Activated CD8-positive, alpha-beta memory T cell treated with anti-CD3 and anti-CD28 coated beads, Interleukin-2, amount 10 ng/mL, durations not matched to agents 7 days and 5 days (primary cell): ENCODE measurements at regions not wholly inside any gene's neighbourhood (a gene's known extent, or its start where the extent isn't known, plus 50 kb on each side); places are given as distances from the start of the nearest gene placed in this dataset.

ENCODE experiments used
- ATAC-seq: fragments of 150-1000 bp; cut with Tn5 transposase; one replicate; pipeline ENCODE4 v1.10.0; 2021; ENCODE audit warnings: moderate library complexity
- CTCF ChIA-PET: fragments of 350-600 bp; sonication (Branson Sonifier 250); formaldehyde crosslinking; loops from one replicate; lab custom pipeline; 2021; ENCODE audit warnings: antibody characterized with exemption; lab: Charles Lee
- DNase-seq: peaks from one replicate; pipeline ENCODE4 v3.0.0-alpha.2; 2020
- H3K27ac Mint-ChIP-seq: one replicate; pipeline ENCODE4 v1.8.0; 2021; ENCODE audit warnings: mild to moderate bottlenecking, mixed read lengths
- H3K27me3 Mint-ChIP-seq: one replicate; pipeline ENCODE4 v1.8.0; 2021; ENCODE audit warnings: mixed read lengths
- H3K36me3 Mint-ChIP-seq: one replicate; pipeline ENCODE4 v1.8.0; 2021; ENCODE audit warnings: mild to moderate bottlenecking, mixed read lengths
- H3K4me1 Mint-ChIP-seq: one replicate; pipeline ENCODE4 v1.8.0; 2021; ENCODE audit warnings: mixed read lengths
- H3K4me3 Mint-ChIP-seq: one replicate; pipeline ENCODE4 v1.8.0; 2021; ENCODE audit warnings: mild to moderate bottlenecking, moderate library complexity, mixed read lengths
- H3K9me3 Mint-ChIP-seq: one replicate; pipeline ENCODE4 v1.8.0; 2022; ENCODE audit warnings: low read depth, mixed read lengths

DNA sequence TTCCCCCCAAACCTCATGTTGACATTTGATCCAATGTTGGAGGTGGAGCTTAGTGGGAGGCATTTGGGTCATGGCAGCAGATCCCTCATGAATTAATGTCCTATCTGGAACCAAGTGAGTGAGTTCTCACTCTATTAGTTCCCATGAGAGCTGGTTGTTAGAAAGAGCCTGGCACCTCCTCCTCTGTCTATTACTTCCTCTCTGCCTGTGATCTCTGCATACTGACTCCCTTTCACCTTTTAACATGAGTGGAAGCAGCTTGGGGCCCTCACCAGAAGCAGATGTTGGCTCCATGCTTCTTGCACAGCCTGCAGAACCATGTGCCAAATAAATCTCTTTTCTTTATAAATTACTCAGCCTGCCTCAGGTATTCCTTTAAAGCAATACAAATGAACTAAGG is 127.3 kb upstream of the RALGAPA2 start:
- Mint-ChIP-seq H3K4me3 (no peak overlapping the region), H3K4me1 (peaks cover 4% of the 10 kb centered on the region), H3K9me3 (no peaks in the 10 kb centered on the region), H3K36me3 (no peaks in the 10 kb centered on the region), H3K27ac (no peak overlapping the region), H3K27me3 (peaks cover 16% of the 10 kb centered on the region)
- ATAC-seq (no peak), DNase-seq (no peak)
- CTCF ChIA-PET: interaction anchor here (1.0 to 4.8 kb wide), 3 partner anchors 14 to 20 kb away, joined by 4 to 19 read pairs (median 5); no protein-coding TSS in a partner anchor

DNA sequence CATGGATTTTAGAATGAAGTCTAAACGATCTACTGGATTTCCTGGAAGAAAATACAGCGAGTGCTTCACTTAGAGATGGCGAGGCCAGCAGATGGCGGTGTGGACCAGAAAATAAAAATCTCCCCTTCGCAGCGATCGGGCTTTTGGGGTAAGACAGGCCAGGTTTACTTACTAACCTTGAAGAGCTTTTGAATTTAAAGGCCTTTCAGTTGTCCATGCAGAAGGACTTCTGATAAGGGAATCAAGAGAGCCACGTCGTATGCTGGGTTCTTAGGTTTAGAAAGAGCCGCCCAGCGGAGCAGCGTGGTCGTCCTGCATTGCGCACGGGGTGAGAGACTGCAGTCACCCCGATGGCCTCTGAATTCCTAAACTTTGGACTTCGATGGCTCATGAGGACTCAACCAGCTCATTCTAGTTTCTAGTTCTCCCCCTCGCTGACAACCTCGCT is 125.2 kb upstream of the RALGAPA2 start:
- H3K4me3 Mint-ChIP-seq: no peak overlapping the region
- H3K36me3 Mint-ChIP-seq: no peaks in the 10 kb centered on the region
- no peaks in the 10 kb centered on the region for H3K9me3 Mint-ChIP-seq
- no peaks in the 10 kb centered on the region for H3K4me1 Mint-ChIP-seq
- CTCF ChIA-PET: interaction anchor here (0.7 to 4.8 kb wide), 9 partner anchors 10 to 733 kb away, joined by 3 to 19 read pairs (median 5); no protein-coding TSS in a partner anchor
- no peak overlapping the region for H3K27ac Mint-ChIP-seq
- H3K27me3 Mint-ChIP-seq: peaks cover 16% of the 10 kb centered on the region
- ATAC-seq (no peak), DNase-seq (peak; percentile 52)

DNA sequence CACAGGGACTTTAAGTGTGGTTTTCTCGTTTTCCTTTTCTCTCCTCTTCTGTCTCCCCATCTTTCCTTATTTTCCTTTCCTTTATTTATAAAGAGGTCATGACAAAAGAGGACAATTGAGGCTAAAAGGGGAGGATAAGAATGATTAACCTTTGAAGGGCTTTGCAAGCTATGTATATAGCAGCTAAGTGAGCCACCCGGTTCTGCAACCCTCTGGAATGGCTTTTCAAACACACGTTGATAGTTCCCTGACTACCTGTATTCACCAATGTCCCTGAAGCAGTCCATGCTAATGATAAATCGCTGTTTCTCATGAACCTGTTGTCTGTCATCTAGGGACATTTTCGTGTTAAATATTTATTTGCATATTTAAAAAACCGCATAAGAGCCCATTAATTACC is 124.4 kb upstream of the RALGAPA2 start:
- Mint-ChIP-seq H3K4me1 (no peaks in the 10 kb centered on the region), H3K9me3 (no peaks in the 10 kb centered on the region), H3K27ac (no peak overlapping the region), H3K4me3 (no peak overlapping the region), H3K27me3 (peaks cover 16% of the 10 kb centered on the region), H3K36me3 (no peaks in the 10 kb centered on the region)
- ATAC-seq (no peak), DNase-seq (no peak)
- CTCF ChIA-PET: interaction anchor here (0.7 to 4.8 kb wide), 5 partner anchors 11 to 734 kb away, joined by 3 to 19 read pairs (median 3); no protein-coding TSS in a partner anchor

DNA sequence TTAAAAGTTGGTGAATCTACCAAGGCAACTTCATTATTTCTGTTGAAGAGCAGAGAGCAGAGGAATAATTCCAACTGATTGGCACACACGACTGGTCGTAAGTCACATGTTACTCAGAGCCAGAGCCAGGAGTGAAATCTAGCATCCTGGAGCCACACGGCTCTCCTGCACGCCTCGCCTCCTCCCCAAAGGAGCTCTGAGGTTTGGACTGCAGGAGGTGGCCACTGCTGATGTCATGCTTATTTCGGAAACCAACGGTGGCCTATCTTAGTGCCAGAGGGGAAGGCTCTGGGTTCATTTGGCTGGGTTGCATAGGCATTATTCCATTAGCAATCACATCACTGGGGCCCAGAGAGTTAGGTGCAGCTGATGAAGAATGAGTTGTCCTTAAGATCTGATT is 123.5 kb upstream of the RALGAPA2 start:
- Mint-ChIP-seq H3K4me1 (no peaks in the 10 kb centered on the region), H3K4me3 (no peak overlapping the region), H3K27me3 (peaks cover 16% of the 10 kb centered on the region), H3K9me3 (no peaks in the 10 kb centered on the region), H3K27ac (no peak overlapping the region), H3K36me3 (no peaks in the 10 kb centered on the region)
- CTCF ChIA-PET: interaction anchor here (0.7 to 1.3 kb wide), 2 partner anchors 11 to 669 kb away, joined by 3 to 5 read pairs; no protein-coding TSS in a partner anchor
- no peak for DNase-seq
- ATAC-seq: no peak

DNA sequence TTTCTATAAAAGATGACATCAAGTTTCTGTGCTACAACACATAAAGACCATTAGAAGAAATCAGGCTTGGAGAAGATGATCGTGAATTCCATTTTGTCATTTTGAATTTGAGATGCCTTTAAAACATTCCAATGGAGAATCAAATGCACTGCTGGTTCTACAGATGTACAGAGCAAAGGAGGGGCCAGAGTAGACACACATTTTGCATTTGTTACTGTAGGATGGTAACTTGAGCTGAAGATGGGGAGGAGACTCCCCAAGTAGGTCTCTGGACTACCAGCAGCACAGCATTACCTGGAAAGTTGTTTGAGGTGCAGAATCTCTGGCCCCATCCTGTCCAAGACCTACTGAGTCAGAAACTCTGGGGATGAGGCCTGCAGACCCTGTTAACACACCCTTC is 121.6 kb upstream of the RALGAPA2 start:
- H3K27me3 Mint-ChIP-seq: peaks cover 15% of the 10 kb centered on the region
- H3K4me1 Mint-ChIP-seq: no peaks in the 10 kb centered on the region
- no peak for DNase-seq
- no peak for ATAC-seq
- H3K27ac Mint-ChIP-seq: no peak overlapping the region
- H3K9me3 Mint-ChIP-seq: no peaks in the 10 kb centered on the region
- no peaks in the 10 kb centered on the region for H3K36me3 Mint-ChIP-seq
- CTCF ChIA-PET: no interaction called here
- no peak overlapping the region for H3K4me3 Mint-ChIP-seq

DNA sequence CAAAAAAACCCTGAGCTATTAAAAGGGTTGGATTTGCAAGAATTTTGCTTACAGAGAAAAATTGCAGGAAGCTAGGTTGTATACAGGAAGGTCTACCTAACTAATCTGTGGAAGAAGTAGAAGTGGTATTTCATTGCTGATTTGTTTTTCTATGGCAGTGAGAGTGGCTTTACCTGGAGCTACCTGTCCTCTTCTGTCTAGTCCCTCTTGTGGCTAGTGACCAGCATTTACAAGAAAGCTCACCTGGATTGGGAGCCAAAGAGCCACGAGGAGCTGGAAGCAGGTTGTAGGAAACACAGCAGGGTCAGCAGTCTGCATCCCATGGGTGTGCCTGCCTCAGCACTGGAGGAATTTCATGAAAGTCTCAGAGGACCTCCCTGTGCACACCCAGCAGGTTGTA is 120.3 kb upstream of the RALGAPA2 start:
- H3K27ac Mint-ChIP-seq: no peak overlapping the region
- CTCF ChIA-PET: no interaction called here
- no peak overlapping the region for H3K4me3 Mint-ChIP-seq
- ATAC-seq: no peak
- H3K36me3 Mint-ChIP-seq: no peaks in the 10 kb centered on the region
- no peaks in the 10 kb centered on the region for H3K4me1 Mint-ChIP-seq
- DNase-seq: no peak
- H3K27me3 Mint-ChIP-seq: peaks cover 12% of the 10 kb centered on the region
- no peaks in the 10 kb centered on the region for H3K9me3 Mint-ChIP-seq

DNA sequence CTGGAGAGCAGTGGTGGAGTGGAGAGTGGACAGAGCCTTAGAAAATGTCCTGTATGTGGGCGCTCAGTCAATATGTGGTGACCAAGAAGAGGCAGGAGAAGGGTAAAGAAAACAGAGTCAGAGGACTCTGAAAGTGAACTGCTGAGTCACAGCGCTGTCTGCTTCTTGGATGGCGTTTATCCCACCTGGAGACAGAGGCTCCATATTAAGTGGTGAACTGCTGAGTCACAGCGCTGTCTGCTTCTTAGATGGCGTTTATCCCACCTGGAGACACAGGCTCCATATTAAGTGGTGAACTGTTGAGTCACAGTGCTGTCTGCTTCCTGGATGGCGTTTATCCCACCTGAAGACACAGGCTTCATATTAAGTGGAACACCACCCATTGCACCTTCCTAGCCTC is 119.3 kb upstream of the RALGAPA2 start:
- Mint-ChIP-seq H3K4me1 (no peaks in the 10 kb centered on the region), H3K36me3 (no peaks in the 10 kb centered on the region)
- ATAC-seq: no peak

DNA sequence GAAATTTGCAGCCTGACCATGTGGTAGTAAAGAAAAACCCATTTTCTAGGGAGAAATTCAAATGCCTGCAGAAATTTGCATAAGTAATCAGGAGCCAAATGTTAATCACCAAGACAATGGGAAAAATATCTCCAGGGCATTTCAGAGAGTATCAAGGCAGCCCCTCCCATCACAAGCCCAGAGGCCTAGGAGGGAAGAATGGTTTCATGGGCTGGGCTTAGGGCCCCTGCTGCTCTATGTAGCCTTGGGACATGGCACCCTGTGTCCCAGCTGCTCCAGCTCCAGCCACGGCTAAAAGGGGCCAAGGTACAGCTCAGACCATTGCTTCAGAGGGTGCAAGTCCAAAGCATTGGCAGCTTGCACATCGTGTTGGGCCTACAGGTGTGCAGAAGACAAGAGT is 117.2 kb upstream of the RALGAPA2 start:
- ATAC-seq (no peak), DNase-seq (no peak)
- Mint-ChIP-seq H3K4me1 (peaks cover 2% of the 10 kb centered on the region), H3K4me3 (no peak overlapping the region), H3K36me3 (no peaks in the 10 kb centered on the region), H3K27ac (no peak overlapping the region), H3K9me3 (no peaks in the 10 kb centered on the region), H3K27me3 (peaks cover 2% of the 10 kb centered on the region)
- CTCF ChIA-PET: no interaction called here

More for the DNA sequence above, 119.3 kb upstream of the RALGAPA2 start:
- Mint-ChIP-seq H3K9me3 (no peaks in the 10 kb centered on the region), H3K27me3 (peaks cover 8% of the 10 kb centered on the region), H3K4me3 (no peak overlapping the region), H3K27ac (no peak overlapping the region)
- CTCF ChIA-PET: no interaction called here
- no peak for DNase-seq

DNA sequence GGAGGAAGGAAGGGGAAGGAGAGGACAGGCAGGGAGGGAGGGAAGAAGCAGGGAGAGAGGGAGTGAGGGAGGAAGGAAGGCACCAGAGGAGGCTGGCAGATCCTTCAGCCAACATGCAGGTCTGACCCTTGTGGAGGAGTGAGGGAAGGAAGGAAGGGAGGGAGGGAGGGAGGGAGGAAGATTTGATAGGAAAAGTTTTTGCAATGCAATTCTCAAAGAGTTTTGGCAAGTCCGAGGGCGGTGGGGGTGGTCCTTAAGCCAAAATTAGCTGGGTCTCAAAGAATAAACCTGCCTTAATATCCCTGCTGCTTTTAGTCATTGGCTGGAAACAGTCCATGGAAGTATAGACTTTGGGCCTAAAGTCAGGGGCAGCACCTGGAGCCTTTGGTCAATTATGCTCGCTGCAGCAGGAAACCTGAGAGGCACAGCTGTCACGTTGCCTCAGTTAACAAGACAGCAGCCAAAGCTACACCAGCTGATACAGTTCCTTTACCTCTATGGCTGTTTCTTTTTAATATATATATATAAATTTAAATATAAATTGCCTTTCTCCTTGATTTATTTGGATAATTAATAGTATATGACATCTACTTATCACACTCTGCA is 115.7 kb upstream of the RALGAPA2 start:
- Mint-ChIP-seq H3K4me3 (no peak overlapping the region), H3K27ac (no peak overlapping the region), H3K36me3 (no peaks in the 10 kb centered on the region), H3K9me3 (no peaks in the 10 kb centered on the region), H3K4me1 (peaks cover 2% of the 10 kb centered on the region), H3K27me3 (peaks cover 2% of the 10 kb centered on the region)
- DNase-seq (no peak), ATAC-seq (no peak)
- CTCF ChIA-PET: no interaction called here

DNA sequence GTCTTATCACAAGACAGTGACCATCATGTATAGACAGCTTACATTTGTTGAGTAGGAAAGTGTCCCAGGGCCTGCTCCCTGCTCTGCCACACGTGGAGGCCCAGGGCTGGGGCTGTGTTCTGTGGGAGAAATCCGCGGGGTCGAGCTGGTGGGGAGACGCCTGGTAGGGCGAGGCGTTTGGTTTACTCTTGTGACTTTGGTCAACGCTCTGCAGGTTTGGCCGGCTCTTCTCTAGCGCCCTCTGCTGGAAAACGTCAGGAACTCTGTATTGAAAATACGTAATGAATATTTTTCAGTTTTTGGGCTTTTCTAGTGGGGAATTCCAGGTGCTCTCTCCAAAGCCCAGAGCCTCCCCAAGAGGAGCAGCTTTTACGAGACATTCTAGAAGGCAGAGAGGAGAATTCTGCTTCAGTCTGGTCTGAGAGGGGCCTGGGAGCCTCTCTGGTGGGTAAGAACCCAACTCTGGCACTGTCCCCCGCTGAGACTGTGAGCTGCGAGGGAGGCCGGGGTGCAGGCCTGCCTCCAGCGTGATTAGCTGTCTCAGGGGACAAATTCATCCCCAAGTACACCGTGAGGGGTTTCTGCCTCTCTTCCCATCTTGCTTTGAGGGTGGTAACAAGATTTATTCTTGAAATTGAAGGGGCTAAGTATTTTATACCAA is 112.6 kb upstream of the RALGAPA2 start:
- ATAC-seq: peak; percentile 53
- Mint-ChIP-seq H3K4me1 (peaks cover 2% of the 10 kb centered on the region), H3K4me3 (no peak overlapping the region), H3K27me3 (peaks cover 8% of the 10 kb centered on the region), H3K9me3 (no peaks in the 10 kb centered on the region), H3K27ac (no peak overlapping the region), H3K36me3 (no peaks in the 10 kb centered on the region)
- CTCF ChIA-PET: interaction anchor here (0.6 to 2.8 kb wide), 14 partner anchors 11 to 232 kb away, joined by 3 to 18 read pairs (median 4); partner anchors contain the start of gene RALGAPA2
- peak; percentile 65 for DNase-seq

DNA sequence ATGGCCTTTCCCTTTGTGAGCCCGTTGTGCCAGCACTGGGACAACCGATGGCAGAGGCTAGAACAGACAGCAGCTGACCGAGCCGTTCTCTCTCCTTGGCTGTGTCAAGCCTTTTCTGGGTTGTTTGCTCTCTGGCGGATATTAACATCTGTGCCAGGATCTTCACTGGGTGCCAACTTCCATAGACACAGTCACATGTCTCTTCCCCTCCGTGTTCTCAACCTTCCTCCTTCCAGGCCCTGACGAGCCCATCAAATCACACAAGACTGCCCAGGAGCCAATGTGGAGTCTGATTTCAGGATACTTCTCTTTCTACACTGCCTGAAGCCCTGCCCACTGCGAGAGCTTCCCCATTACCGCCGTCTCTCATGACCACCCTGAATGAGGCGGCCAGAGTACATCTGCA is 111.0 kb upstream of the RALGAPA2 start:
- ATAC-seq (no peak), DNase-seq (no peak)
- Mint-ChIP-seq H3K9me3 (no peaks in the 10 kb centered on the region), H3K27me3 (peaks cover 8% of the 10 kb centered on the region), H3K4me1 (peaks cover 2% of the 10 kb centered on the region), H3K27ac (no peak overlapping the region), H3K4me3 (no peak overlapping the region), H3K36me3 (no peaks in the 10 kb centered on the region)
- CTCF ChIA-PET: interaction anchor here (1.5 to 2.8 kb wide), 2 partner anchors 16 to 158 kb away, joined by 4 to 18 read pairs; no protein-coding TSS in a partner anchor

DNA sequence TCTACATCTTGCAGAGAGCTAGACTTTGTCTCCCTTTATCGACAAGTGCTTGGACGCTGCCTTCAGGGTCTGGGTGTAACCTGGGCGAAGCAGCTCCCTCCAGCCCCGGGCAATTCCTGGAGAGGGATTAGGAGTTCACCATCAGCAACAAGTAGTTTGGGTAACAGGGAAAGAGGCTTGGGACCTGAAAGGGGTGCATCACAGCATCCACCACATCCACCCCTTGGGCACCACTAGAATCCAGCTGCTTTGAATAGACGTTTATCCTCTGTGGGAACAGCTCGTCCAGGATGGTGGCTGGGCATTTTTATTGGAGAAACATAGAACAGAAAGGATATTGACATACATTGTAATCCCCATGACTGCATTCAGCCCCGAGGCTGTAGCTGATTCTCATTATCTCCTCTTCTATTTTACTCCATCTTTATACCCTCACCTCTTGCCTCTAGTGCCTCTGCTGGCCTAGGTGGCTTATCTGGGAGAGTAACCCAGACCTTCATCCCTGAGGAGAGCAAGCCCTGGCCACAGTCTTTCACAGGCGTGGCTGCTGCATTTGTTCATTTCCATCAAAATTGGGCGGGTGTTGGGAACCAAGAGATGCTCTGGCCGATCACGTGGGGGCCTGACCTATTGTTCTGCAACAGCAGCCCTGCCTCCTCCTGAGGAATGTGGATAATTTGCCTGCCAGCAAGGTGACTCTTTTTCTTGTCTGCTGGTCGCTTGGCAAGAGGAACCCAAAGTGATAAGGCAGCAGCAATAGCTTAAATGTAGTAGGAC is 109.2 kb upstream of the RALGAPA2 start:
- Mint-ChIP-seq H3K9me3 (no peaks in the 10 kb centered on the region), H3K4me1 (peaks cover 2% of the 10 kb centered on the region), H3K27me3 (peaks cover 20% of the 10 kb centered on the region), H3K27ac (no peak overlapping the region), H3K36me3 (no peaks in the 10 kb centered on the region), H3K4me3 (no peak overlapping the region)
- ATAC-seq (no peak), DNase-seq (no peak)
- CTCF ChIA-PET: no interaction called here

DNA sequence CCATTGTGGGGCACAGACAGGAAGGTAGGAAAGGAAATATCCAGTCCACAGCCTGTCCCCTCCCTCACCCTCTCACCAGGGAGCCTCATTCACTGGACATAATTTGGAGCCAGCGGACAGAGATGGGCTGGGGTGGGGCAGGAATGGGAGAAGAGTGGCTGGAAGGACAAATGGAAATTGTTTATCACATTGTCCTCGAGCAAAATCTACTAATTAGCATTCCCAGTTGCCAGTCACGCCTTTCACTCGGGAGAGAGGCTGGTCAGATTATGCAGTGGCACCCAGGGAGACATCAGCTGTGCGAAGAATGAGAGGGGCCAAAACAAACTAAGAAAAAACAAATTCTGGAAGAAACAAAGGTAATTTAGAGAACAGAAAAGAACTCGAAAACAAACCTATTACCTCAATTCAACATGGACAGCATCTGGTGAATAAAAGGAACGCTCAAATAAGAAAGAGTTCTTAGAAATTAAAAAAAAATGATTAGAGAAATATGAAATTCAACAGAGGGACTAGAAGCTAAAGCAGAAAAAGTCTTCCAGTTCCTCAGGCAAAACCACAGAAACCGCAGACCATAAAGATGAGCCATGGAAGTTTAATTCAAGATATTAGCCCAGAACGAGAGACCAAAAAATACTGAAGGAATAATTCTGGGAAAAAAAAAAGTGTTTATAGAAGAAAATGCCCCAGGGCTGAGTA is 108.5 kb upstream of the RALGAPA2 start:
- Mint-ChIP-seq H3K27ac (no peak overlapping the region), H3K27me3 (peaks cover 20% of the 10 kb centered on the region), H3K9me3 (no peaks in the 10 kb centered on the region), H3K36me3 (no peaks in the 10 kb centered on the region), H3K4me3 (no peak overlapping the region), H3K4me1 (peaks cover 2% of the 10 kb centered on the region)
- no peak for ATAC-seq
- CTCF ChIA-PET: no interaction called here
- DNase-seq: no peak
